HG03558 (cell line): ENCODE measurements at regions not wholly inside any gene's neighbourhood (a gene's known extent, or its start where the extent isn't known, plus 50 kb on each side); places are given as distances from the start of the nearest gene placed in this dataset.
A peak's percentile ranks its signal among the peaks of the same experiment; 100 is the strongest.

ENCODE experiments used
- ATAC-seq: cut with Tn5 transposase; IDR thresholded peaks from one replicate; pipeline ENCODE4 v1.9.1; 2021; ENCODE audit warnings: moderate number of reproducible peaks; ENCODE audit not compliant: unreplicated experiment; ENCODE audit errors: extremely low read depth

DNA sequence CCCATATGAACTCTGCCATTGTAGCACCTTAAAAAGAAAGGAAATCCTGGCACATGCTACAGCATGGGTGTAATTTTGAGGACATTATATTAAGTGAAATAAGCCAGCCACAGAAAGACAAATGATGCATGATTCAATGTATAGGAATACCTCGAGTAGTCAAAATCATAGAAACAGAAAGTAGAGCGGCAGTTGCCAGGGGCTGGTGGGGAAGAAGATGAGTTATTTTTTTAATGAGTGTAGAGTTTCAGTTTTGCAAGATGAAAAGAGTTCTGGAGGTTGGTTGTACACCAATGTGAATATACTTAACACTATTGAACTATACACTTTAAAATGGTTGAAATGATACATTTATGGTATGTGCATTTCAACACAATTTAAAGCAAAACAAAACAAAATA lies 133.0 kb downstream of the ZDHHC21 start:
- ATAC-seq, result peak; percentile 63

DNA sequence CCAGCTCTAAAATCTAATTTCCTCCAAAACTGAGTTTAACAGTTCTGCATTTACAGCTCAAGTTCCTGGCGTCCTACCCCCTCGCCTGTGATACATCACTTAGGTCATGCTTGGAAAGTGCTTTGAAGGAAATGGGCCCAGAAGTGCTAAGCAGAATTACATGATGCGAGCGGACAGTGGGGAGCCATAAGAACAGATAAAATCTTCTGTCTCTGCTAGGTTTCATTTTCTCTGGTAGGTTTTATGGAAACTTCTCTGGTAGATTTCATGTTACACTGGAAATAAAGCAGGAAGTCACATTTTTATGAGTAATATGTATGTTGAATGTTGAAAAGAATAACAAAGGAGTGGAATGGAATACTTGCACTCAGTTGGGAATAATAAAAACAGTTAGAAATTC lies 138.3 kb downstream of the ZDHHC21 start:
- no peak for ATAC-seq

DNA sequence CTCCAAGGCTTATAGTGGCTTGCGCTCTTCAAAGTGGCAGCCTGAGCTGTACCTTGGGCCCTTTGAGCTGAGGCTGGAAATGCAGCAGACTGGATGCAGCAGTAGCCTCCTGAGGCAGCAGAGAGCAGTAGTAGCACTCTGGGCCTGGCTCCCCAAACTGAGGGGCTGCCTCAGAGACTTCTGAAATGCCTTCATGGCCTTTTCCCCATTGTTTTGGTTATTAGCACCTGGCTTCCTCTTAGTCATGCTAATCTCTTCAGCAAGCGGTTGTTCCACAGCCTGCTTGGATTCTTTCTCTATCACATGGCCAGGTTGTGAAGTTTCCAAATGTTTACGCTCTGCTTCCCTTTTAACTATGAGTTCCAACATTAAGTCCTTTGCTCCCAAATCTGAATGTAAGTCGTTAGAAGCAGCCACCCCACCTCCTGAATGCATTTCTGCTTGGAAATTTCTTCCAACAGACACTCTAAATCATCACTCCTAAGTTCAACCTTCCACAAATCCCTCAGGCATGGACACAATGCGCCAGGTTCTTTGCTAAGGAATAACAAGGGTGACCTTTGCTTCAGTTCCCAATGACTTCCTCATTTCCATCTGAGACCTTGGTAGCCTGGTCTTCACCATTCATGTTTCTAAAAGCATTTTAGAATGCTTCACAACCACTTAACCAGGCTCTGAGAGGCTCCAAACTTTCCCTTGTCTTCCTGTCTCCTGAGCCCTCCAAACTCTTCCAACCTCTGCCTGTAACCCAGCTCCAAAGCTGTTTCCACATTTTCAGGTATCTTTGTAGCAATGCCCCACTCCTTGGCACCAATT lies 145.8 kb downstream of the ZDHHC21 start:
- ATAC-seq, result no peak

DNA sequence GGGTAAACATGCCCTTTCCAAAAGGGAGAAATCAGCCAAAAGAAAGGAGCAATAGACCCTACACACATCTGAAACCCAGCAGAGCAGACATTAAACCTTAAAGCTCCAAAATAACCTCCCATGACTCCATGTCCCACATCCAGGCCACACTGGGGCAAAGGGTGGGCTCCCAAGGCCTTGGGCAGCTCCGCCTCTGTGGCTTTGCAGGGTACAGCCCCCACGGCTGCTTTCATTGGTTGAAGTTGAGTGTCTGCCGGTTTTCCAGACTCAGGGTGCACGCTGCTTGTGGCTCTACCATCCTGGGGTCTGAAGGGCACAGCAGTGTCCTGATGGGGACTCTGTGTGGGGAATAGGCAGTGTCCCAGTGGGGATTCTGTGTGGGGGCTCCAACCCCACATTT lies 146.5 kb downstream of the ZDHHC21 start:
- ATAC-seq, result no peak

DNA sequence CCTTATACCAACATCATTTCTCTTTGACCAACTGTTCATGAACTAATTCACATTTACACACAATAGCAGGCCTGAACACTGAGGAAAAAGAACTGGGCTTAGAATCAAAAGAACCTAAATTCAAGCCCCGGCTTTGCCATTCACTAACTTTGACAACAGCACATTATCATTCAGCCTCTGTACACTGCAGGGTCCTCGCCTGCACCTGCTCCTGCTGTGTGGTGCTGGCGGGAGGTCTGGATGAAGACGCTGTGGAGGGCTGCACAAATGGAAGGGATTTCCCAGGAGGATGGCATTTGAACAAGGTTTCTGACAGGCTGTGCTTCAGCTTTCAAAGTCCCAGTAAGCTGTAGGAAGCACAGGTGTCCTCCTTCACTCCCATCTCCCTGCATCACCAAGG lies 151.2 kb downstream of the ZDHHC21 start:
- no peak for ATAC-seq

DNA sequence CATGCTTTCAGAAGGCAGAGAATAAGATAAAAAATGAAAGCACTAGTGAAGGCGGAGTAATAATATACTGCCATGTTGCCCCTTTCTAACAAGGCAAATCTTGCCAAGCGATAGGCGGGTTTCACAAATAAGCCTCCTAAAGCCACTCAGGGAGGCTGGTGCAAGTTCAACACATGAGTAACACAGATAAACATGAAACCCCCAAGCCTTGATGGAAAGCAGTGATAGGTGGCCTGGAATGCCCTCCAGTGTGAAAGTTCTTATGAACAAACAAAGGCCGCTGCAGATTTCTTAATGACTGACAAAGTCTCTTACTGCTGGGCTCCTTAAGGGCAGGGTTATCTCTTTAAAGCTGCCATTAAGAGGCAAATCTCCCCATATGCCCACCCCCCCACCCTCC lies 154.7 kb downstream of the ZDHHC21 start:
- ATAC-seq, result no peak

DNA sequence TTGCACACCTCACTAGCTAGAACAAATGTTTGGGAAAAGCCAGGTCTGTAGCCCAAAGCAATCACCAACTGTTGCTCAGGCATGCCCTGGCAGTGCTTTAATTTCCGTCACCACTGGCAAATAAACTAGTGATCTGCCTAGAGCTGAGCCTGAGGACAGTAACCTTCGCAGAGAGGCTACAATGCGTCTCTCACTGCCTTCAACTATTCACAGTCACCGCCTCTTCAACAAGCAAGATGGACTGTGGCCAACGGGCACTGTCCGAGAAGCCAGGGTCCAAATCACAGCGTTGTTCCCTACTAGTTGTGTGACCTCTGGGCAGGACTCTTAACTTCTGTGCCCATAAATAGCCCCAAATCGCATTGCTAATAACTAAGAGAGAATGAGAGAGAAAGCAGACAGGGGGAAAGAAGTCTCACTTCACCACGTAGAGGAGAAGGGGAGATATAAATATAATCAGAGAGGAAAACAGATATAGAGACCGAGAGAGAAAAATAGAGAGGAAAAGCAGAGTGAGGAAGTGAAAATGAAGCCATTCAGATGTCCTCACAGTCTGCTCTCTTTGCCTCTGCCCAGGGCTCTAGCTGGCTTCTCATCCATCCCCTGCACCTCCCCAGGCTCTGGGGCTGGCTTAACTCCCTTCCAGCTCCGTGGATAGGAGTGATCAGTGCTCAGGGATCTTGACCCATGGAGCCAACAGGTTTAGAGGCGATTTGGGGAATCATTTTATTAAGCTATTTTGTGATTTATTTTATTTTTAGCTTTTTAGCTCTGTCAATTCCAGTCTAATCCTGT lies 157.9 kb downstream of the ZDHHC21 start:
- no peak for ATAC-seq

DNA sequence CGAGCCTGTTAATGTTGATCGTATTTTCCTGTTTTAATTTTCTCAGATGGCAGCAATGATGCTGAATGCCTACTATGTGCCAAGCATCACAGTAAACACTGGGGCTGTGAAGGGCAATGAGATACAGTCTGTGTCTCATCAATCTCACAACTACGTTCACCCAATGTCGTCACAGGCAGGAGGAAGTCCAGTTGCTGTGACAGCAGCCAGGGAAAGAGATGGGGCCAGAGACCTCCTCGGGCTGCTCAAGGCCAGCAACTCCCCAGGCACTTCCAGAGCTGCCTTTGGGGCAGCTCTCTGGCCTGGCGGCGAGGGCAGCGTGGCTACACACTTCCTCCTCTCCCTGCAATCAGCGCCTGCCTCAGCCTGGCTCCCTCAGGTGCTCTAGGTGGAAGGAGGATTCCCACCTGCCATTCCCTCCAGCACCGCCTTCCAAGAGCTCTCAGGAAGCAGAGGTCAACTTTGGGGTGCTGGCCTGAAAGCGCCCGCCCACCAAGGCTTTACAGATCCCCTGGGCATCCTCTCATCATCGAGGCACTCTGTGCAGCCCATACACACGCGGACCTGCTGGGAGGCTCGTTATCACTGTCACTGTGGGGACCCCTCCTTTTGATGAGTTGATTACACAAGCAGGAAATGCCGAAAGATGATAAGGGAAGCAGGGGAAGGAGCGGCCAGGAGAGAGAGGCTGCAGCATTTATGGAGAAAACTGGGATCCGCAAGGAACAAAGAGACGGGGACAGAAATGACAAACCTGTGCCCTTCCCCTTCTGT lies 159.2 kb downstream of the ZDHHC21 start:
- no peak for ATAC-seq

DNA sequence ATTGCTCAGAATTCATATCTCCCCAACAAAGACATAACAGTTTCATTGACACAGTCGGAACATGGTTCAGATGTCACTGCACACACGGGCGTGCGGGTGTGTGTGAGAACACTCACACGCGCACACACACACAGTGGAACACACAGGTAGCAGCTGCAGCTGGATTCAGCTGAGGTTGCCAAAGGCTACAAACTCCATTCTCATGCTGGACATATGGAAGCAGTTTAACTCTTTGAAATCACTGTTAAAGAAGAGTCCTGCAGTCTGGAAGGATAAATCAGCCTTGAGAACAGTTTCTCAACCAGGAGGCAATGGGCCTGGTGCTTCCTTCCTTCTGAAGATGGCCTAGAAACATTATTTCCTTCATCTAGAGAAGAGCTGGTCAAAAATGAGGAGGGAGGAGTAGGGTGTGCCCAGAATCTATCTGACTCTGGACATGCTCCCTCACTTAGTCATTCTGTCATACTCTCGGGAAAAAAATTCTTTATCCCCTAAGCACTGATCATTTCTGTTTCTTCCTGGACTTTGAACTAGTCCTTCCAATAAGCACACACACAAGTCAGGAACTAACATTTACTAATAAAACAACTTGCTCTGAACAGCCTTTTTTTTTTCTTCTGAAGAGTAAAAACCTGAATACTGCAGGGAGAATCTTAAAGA lies 160.6 kb downstream of the ZDHHC21 start:
- no peak for ATAC-seq

DNA sequence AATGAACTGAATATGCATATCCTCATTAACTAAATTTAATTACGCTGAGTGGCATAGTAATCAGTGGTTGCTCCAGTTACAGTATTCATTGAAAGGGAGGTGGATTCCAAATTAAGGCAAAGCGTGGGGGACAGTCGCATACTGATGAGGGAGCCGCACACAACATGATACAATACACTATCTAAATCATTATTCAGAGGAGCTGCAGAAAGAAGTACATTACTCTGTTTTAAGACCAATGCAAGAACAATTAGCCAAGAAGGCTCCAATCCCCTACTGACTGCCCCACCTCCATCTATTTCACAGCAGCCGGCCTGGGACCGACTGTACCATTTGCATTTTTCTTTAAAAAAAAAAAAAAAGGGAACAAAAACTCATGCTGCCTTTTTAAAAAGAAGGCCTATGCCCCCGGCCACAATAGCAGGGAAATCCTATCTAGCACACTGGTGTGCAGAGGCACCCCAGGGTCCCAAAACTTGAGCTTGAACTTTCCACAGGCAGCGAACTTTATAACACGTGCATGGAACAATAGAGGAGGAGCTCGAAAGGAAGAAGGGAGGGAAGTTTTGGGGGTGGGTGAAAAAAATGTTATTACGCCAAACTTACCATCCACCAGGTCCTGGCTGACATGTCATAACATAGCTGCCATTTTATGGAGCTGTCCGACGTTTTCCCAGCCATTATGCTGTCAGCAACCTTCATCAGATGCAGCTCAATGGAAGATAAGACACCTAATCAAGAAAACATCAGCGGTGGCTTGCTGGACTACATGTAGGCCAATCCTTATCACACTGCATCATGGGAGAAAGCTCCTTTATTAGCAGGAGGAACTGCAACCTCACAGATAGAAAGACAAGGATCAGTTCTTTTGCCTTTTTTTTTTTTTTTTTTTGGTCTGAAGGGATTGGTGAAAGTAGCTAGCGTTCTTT lies 161.6 kb downstream of the ZDHHC21 start:
- no peak for ATAC-seq

DNA sequence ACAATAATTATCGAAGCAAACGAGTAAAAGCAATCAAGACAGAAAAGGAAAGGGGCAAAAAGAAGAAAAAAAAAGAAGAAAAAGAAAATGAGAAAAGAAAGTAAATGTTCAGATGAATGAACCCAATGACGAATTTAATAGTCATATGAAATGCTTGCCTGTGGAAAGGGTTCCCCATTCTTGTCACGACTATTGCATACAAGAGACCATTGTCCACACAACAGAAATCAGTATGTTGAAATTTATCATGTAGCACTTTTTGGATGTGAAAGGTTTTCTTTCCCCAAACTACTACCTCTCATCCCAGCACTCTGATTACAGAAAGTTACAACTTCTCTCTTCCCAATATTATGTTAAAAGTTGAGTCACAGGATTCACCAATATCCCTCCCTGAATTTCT lies 162.4 kb downstream of the ZDHHC21 start:
- ATAC-seq, result no peak

DNA sequence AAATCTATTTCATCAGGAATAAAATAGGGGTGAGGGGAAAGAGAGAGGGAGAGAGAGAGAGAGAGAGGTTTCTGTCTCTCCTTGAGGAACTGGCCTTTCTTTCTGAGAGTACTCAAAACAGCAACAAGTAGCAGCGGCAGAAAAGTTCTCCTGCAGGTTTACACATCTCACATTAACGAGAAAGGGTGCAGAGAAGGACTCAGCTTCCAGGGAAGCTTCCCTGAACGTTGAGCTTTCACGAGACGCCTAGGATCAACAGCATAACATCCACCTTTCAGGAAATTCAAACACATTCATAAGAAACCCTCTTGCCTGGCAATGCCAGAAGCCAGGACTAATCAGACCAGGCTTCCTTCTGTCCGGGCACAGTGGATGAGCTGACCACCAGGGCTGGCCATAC lies 162.9 kb downstream of the ZDHHC21 start:
- ATAC-seq, result no peak

DNA sequence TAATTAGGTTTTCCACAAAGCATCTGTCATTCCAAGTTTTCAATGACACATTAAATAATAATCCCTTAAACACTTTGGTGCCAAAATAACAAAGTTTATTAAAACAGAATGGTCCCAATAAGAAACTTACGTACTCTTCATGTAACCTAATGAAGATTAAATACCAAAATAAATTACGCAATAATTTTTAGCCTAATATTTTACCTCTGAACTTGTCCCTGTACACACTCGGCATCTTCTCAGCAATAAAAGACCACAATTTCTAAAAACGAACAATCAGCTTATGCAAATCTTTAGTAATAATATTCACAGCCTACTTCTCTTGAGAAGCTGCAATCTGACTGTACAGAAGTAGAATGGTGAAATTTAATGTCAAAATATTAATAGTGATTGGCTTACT lies 163.6 kb downstream of the ZDHHC21 start:
- no peak for ATAC-seq

DNA sequence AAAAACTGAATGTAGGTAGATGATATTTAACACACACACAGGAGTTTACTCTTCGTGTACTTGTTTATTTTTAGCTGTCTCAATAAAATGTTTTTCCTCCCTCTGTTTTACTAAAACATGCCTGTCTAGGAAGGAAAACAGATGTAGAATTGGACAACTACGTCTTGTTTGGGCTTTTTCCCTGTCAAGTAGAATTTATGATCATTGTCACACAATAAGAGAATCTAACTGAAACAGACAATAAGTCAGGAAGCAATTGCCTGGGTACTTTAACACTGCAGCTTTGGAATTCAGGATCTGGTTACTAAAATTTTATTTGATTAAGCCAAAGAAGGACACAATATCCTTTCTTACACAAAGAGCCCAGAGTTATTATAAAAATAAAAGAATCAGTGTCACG lies 164.2 kb downstream of the ZDHHC21 start:
- ATAC-seq, result no peak

DNA sequence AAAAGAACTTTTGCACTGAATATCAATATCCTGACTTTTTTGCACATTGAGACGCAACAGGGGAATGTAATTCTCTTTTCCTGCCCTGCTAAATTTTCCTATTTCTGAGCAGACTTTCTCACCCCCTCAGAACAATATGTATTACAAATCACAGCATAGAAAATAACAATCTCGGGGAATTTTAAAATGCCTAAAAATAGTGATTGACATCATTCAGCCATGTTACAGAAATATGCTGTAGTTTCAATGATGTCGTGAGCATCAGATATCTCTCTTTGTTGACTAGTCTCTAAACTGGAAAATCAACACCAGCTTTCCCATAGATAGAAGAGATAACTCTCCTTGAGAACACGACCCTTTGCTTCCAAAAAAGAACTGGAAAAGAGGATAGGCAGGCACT lies 166.7 kb downstream of the ZDHHC21 start:
- ATAC-seq, result no peak

DNA sequence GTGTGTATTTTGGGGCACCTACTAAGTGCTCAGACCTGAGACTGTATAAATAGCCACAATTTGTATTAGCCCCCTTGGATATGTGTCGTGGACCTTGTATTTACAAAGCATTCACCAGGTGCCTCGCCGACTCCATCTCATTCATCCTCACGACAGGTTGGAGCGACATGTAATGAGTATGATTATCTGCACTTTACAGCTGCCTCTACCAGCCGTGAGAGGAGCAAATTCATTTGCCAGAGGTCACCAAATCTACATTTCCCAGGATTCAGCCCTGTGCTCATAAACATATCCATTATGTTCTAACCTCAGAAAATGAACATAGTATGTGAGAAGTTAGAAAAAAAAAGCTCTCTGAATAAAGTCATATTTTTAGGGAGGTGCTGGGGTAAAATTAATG lies 167.4 kb downstream of the ZDHHC21 start:
- ATAC-seq, result no peak

DNA sequence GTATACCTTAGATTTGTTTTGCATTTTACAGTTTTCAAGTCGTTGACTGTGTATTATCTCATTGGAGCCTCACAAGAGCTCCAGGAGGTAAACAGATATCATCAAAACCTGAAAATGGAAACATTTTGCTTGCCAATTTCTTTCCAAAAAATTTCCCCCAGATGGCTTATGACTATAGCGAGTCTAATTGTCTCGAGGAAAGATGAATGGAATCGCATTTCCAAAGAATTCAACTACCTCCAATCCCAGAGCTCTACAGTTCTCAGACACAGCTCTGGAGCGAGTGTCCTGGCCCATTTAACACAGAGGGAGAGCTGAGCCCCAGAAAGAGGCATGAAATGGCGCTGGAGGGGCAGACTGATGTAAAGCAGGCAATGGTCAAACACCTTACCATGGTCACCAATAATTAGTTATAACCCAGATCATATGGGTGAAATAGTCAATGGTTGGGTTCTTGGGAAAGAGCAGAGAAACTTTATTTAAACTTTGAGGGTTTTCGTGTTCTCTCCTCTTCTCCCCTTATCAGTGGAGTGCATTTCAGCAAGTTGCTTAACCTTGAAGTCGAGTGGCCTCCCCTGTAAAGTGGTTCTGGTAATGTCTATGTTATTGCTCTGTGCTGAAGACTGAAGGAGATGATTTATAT lies 168.2 kb downstream of the ZDHHC21 start:
- ATAC-seq, result no peak

DNA sequence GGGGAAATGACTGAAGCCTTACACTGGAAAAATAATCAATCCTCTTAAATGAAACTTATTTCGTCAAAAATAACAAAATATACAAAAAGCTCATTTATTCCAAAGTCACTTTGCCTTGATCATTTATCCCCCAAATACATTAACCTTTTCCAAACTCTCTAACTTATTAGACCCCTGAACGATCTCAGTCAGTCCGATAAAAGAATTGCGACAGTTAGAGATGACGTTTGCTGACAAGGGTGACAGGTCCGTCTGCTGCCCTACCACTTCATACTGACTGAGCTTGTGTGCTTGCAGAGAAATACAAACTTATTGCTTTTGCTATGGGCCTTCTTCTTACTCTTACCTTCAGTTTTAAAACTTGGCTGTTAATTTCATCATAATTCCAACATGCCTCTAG lies 169.7 kb downstream of the ZDHHC21 start:
- ATAC-seq, result no peak
